Activated effector memory CD4-positive, alpha-beta T cell treated with Interleukin-2 at 50 U/mL for 16 hours (primary cell): ENCODE measurements at regions not wholly inside any gene's neighbourhood (a gene's known extent, or its start where the extent isn't known, plus 50 kb on each side); places are given as distances from the start of the nearest gene placed in this dataset.

Source experiments
- DNase-seq: peaks from one replicate; pipeline ENCODE4 v3.0.0-alpha.2; 2020

DNA sequence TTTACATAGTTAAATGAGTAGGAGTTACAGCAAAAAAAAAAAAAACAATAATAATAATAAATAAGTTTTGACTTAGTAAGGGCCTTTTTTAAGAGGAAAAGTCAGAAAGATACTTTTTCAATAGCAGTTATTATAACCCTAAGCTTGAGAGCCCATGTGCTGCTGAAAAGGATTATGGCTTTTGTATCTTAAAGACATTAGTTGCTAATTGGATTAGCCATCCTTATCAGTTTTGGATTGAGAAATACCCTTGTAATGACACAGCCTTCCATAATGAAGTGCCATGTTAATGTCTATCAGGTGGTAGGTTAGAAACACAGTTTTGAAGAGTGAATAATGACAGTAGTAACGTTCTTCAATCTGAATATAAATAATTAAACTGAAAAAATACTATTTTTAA is 554.0 kb downstream of the RIT2 start:
- DNase-seq, result no peak

DNA sequence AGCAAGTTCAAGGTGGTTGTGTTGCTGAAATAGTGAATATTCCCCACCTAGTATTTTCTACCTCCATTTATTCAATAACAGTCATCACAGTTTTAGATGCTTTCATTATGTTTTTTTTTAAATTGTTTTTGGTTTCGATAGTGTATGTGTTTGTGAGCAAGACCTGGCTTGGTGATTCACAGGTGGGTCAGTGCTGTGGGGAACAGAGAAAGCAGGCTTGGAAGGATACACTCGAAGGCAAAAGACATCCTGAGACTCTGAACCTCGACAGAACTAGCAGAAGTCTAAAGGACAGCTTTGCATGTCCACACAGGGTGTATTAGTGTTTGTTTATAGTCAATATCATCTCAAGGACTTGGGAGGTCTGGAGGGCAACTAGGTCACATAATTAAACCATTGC is 551.5 kb downstream of the RIT2 start:
- DNase-seq, result no peak

DNA sequence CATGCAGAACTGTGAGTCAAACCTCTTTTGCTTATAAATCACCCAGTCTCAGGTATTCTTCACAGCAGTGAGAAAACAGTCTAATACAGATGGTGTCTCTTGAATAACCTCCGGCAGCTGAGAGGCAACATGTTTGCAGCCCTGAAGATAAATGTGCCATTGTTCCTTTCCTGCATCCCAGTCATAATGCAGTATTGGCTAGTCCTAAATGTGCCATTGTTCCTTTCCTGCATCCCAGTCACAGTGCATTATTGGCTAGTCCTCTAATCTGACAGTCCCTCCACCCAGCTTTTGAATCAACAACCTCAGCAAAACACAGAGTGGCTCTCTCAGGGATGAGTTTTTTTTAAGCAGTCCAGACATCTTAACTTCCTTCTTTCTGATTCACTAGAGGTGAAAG is 550.7 kb downstream of the RIT2 start:
- DNase-seq, result no peak

DNA sequence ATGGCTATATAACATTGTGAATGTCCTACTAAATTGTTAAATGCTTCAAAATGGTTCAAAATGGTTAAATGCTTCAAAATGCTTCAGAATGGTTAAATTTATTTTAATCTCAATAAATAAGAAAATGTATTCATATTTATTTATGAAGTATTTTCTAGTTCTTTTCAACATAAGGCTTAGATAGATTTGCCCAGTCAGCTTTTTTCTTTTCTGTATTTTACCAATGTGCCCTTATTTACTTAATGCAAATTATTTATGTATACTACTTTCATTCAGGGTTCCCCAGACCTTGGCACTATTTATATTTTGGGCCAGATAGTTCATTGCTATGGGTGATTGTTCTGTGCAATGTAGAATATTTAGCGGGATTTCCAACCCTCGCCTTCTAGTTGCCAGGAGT is 546.7 kb downstream of the RIT2 start:
- no peak for DNase-seq

DNA sequence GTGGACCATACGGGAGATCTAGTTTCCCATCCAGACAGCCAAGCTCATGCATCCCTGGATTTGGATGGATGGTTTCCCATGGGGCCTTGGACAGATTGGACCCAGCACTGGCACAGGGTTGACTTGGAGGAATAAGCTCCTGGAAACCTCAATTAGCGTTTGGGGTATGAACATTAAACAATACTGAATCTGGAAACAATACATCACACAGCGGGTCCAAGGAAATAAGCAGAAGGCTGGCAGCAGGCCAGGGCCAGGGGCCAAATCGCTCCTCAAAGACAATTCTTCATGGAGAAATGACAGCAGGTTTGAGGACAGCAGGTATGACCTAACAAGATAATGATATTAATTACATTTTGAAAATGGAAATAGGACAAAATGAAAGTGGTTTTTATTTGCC is 540.6 kb downstream of the RIT2 start:
- no peak for DNase-seq

DNA sequence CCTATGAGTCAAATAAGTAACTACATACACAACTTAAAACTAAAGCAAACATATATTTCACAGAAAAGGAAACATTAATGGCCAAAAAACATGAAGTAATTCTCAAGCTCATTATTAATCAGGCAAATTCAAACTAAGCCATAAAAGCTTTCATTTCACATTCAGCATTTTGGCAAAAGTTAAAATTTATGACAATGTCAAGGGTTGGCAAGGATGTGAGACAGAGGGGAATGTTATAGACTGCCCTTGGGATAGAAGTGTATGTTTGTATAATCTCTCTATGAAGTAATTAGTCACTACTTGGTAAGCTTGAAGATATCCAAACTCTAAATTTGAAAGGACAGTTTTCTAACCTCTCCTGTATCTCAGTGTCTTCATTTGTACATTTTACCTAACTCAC is 539.4 kb downstream of the RIT2 start:
- no peak for DNase-seq

DNA sequence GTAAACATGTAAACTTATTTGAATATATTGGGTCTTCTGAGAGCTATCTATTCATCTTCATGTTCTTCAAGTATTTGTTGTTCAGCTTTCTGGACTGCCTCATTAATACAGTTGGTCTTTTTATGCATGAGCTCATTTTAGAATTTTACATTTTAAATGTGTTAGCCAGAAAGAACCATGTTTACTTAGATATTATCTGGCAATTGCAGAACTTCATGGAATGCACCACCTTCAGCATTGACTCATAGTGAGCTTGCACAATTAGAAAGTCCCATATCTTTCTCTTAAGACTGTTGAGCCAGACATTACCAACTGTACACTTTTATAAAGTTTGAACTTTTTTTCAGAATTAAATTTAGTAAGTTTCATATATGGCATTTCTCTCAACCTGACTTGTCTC is 536.7 kb downstream of the RIT2 start:
- no peak for DNase-seq

DNA sequence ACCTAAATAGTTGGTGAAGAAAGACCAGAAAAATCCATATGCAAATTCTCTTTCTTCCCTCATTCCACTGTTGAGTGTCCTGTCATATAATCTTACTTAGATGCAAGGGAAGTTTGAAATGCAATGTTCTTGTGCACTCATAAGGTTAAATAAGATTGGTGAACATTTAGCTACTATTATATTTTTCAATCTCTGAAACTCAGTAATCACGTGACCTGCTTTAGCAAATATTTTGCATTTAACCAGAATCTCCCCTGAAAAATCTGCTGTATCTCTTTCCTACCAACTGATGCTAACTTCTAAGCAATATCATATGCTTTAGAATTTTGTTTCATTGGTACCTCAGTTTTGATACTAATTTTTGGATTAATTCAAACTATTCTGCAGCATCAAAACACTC is 533.2 kb downstream of the RIT2 start:
- no peak for DNase-seq

DNA sequence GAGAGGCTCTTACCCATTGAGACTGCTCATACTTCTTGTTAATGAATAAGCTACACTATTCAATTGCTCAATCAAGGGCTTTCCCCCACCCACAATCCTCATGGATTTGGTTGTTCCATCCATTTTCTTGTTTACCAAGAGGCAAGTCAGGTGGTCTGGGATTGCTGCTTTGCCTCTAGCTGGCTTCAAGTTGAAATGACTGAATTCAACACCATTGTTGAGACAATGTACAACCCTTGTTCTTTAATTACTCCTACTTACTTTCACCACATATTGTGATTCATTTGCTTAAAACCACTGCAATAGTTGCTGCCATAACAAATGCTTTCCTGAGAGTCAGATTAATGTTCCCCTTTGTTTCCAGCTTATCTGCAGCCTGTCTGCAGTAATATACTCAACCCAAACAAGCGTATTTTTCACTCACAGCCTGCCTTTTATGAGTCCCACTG is 532.2 kb downstream of the RIT2 start:
- no peak for DNase-seq

DNA sequence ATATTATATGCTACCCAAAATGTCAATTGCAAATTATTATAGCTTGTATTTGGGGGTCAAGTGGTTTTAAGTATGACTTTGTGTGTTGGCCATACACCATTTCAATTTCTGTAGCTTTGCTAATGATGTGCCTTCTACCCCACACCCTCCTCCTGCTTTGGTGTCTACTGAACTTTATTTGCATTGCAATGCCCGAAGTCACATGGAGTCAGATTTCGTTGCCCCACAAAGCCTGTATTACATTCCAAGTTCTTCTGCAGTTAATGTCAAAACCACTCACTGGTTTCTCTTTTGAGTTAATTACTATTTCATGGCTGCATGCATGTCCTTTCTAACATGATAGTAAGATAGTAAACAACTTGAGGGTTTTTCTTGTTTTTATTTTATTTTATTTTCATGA is 528.9 kb downstream of the RIT2 start:
- DNase-seq, result no peak

DNA sequence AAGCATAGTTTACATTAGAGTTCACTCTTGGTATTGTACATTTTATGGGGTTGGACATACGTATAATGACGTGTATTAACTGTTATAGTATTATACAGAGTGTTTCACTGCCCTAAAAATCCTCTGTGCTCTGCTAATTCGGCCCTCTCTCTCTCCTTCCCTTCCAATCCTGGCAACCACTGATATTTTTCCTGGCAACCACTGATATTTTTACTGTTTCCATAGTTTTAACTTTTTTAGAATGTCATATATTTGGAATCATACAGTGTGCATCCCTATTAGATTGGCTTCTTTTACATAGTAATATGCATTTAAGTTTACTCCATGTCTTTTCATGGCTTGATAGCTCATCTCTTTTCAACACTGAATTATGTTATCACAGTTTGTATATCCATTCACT is 526.7 kb downstream of the RIT2 start:
- no peak for DNase-seq

DNA sequence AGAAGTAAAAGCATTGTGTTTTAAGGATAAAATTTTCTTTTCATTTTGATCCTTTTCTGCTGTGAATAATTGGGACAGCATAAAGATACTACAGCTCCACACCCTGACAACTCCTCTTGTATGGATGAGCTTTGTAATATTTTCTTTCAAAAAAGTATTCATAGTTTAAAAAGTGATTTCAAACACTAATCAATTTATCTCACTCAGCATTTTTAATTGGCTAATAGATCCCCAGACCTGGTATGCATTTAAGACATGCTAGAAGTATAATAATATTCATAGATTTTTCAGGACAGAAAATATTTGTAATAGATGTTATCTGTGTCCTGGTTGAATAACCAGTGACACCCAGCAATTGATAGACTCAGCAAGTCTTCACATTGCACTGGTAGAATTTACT is 510.7 kb downstream of the RIT2 start:
- DNase-seq, result no peak

DNA sequence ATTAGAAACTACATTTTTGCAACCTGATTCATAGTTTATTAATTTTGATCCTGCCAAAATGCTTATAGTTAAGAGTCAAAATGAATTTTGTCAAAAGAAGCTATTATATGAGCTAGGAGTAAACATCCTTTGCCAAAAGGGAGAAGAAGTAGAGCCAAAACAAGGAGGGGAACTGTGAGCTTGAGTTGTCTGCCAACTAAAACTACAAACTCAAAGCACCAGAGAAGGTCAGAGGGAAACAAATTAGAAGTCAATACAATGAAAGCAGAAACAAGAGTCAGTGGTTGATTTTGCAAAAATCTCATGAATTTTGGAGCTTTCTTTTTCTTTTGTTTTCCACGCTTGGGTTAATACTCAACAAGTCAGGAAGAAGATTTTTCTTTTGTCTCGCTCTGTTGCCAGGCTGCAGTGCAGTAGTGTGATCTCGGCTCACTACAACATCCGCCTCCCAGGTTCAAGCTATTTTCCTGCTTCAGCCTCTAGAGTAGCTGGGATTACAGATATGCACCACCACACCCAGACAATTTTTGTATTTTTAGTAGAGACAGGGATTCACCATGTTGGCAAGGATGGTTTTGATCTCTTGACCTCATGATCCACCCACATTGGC is 508.5 kb downstream of the RIT2 start:
- DNase-seq, result no peak

DNA sequence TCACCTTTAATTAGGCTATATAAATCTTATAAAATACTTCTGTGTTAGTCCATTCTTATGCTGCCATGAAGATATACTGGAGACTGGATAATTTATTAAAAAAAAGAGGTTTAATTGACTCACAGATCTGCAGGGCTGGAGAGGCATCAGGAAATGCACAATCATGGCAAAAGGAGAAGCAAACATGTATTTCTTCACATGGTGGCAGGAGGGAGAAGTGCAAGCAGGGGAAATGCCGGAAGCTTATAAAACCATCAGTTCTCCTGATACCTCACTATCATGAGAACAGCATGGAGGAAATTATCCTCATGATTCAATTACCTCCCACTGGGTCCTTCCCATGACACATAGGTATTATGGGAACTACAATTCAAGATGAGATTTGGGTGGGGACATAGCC is 504.4 kb downstream of the RIT2 start:
- no peak for DNase-seq

DNA sequence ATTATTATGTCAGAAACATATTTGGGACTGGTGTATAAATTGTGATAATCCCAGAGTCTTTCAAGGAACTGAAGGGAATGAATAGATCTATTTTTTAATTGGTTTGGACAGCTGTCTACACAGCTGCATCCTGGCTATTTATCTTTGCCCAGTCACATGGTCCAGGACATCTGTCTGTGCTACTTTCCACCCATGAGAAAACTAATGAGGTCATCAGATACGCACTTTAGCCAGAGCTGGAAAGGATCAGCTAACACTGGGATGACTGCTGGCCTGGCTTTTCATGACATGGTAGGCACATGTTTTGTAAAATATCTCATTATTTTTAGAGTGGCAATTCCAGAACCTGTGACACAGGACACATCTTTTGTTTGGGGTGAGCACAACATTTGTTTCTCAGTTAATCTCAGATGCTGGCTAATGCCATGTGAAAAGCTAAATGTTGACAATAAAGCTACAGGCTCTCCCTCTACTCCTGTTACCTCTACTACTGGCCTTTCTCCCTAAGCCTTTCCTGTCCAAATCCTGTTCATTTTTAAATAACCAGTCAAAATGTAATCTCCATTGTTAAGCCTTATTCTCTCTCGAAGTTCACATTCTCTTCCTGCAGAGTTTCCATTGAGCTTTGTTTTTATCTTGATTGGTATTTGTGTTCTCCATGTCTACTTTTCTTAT is 500.7 kb downstream of the RIT2 start:
- no peak for DNase-seq

DNA sequence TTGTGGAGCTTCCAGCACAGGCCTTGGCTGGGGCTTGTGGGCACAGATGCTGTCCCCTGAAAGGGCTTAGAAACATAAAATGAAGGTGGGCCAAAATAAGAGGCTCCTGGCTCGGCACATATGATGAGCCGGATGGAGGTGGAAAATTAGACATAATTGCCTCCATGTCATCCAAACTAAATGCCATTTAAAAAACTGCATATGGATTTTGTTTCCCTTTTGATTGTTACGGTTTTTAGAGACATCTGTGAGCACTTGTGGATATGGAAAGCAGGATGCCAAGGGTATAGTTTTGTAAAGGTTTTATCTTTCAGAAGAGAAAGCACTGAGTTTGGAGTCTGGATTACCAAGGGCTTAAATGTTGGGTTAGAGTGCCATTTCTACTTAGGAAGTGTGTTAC is 498.3 kb downstream of the RIT2 start:
- DNase-seq, result no peak

DNA sequence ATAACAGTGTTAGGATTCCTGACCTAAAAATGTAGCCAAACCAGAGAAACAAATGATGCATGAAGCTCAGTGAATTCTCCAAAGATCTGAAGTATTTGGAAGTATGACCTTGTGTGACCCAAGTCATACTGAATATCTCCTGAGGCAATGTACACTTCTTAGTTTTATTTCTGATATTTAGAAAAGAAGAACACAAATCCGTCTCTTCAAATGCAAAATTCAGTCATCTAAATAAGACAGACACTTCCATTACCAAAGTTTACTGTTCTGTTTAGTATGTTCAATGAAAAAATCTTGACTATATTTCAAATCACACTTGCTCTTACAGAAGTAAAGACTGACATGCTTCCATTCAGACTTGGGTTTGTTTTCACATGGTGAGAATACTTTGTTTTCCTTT is 495.7 kb downstream of the RIT2 start:
- no peak for DNase-seq

DNA sequence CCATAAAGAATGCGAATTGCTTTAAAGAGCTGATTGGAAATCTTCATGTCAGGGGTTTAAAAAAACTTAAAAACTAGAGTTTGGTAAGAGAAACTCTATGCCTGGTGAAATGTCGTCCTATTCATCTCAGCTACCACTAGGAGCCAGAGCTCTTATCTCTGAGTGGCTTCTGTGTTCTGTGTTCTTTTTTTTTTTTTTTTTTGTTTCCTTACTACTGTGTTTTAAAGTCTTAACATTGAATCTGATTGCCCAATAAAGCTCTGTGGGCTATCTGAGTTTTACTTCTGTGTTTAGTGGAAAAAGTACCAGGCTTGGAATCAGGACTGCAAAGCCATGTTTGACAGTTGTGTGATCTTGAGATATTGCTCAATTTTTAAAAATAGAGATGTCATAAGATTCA is 494.8 kb downstream of the RIT2 start:
- no peak for DNase-seq

DNA sequence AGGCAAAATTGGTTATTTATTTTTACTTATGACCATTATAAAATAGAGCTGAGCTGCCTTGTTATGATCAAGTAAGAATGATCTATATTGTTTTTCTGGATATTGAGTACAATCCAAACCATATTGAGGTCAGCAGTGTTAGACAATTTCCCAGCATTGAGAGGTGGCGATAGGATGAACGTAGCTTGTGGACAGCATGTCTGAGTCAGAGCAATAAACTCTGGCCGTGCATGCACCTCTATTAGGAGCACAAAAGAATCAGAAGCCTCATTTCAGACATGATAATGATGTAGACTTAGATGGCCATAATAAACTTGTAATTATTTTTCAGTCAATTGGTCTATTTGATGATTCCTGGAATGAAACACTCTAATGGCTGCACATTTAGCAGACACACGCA is 491.6 kb downstream of the RIT2 start:
- DNase-seq, result no peak

DNA sequence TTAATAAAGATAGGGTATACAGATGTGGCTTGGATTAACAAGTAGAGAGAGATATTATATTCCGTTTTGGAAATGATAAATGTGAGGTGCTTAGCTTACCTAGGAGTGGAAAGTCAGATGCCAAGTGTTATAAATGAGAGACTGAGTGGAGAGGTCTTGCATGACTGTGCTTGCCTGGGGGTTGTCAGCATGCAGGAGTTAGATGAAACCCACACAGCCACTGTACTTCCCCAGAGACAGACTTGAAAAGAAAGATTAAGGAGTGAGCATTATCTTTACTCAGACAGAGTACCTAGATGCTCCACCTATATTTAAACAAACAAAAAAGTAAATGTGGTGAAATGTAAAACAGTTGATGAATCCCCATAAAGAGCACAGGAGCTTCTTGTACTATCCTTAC is 482.7 kb downstream of the RIT2 start:
- DNase-seq, result no peak

DNA sequence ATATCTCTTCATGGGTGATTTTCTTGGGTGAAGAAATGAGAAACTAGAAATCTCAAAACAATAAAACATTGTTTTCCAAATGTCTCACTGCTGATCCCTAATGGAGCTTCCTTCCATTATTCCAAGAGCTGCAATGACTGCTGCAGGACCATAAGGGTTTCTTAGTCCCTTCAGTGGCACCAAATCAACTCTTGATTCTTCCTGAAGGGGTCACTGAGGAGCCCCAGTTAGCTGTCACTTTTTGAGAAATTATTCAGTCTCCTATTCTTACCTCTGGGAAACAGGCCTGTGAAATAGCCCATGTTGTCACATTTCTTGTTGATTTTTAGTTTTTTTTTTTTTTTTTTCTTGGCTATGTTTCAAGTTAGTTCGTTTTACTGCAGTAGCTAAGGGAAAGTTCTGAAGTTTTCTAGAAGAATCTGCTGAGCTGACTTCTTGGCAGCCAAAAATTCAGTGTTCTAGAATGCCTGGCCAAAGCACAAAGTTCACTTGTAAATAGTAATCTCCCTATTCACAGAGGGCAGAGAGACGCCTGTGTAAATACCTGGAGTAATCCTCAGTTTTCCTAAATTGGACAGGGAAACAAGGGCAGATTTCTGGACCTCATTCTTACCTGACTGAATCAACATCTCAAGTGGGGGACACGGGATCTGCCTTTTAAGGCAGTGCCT is 480.0 kb downstream of the RIT2 start:
- no peak for DNase-seq

DNA sequence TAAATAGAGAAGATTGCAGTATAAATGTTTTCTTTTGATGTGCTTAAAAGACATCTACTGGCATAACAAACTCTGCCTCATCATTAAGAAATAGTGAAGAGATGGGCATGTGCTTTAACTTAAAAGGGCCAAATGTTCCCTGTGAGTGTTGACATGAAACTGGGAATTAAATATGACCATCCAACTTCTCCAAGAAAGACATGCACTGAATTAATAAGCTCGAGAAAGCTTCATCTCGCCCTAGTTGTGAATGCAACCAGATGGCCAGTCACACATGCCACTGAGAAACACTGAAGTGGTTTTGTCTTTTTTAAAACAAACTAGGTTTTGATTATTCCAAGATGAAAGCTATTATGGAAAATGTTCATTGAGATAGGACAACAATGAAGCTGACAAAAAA is 479.2 kb downstream of the RIT2 start:
- DNase-seq, result no peak

DNA sequence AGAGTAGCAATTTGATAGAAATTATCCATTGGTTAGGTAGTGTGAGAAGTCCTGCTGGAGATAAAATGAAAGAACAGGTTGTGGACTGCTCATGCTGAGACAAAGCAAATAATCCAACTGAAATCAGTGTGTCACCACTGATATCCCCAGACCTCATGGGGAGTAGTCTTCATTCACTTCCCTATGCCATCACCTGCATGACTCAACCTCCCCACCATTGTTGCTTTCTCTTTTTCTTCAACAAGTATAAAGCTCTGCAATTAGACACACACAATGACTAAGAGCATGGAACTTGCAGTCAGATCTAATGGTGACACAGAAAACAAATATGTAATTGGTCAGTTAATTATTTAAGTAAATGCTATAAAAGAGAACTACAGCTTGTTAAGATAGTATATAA is 475.3 kb downstream of the RIT2 start:
- DNase-seq, result no peak

DNA sequence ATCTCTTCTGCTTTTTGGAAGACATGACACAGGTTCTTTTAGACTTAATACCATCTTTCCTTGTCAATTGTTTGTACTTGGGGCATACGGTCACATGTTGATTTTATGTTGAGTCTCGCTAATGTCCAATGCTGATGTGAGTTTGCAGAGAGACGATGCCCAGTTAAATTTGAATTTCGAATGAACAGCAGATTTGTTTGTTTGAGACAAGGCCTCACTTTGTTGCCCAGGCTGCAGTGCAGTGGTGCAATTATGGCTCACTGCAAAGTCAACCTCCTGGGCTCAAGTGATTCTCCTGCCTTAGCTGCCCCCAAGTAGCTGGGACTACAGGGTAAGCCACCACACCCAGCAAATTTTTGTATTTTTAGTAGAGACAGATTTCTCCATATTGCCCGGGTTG is 473.5 kb downstream of the RIT2 start:
- no peak for DNase-seq

DNA sequence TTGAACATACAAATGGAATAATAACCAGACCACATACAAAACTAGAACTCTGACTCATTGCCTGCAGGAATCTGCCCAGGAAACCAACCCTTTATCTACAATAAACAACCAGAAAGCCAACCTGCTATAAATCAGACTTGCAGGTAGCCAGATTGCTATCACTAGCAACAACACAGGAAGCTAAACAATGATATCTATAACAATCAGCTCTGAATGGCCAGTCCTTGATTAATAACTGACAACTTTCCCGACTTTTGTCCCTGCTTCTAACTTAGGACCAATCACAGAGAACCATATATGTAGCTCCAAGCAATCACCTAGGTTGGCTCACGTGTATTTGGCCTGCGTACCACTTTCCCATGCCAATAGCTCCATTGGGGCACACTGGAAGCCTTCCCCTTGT is 470.8 kb downstream of the RIT2 start:
- no peak for DNase-seq
